Keratinocyte (primary cell): ENCODE measurements at regions not wholly inside any gene's neighbourhood (a gene's known extent, or its start where the extent isn't known, plus 50 kb on each side); places are given as distances from the start of the nearest gene placed in this dataset.

Experiments used
- CTCF ChIP-seq, 3 experiments: IDR thresholded peaks in 1 of 3; conservative IDR thresholded peaks in 1 of 3; optimal IDR thresholded peaks in 1 of 3; 2 replicates in 2 of 3; 3 replicates in 1 of 3; pipeline versions ENCODE3 to v1.5.1; 2011; ENCODE audit warnings: low read length in 3 of 3, mild to moderate bottlenecking in 3 of 3, moderate library complexity in 2 of 3, control low read depth in 1 of 3, inconsistent platforms in 1 of 3; ENCODE audit not compliant: insufficient read depth in 2 of 3; ENCODE audit errors: extremely low read depth in 1 of 3
- EZH2 ChIP-seq: IDR thresholded peaks from one replicate; pipeline ENCODE4 v1.6.1; 2012; ENCODE audit warnings: inconsistent platforms, mild to moderate bottlenecking, low read length, moderate library complexity

DNA sequence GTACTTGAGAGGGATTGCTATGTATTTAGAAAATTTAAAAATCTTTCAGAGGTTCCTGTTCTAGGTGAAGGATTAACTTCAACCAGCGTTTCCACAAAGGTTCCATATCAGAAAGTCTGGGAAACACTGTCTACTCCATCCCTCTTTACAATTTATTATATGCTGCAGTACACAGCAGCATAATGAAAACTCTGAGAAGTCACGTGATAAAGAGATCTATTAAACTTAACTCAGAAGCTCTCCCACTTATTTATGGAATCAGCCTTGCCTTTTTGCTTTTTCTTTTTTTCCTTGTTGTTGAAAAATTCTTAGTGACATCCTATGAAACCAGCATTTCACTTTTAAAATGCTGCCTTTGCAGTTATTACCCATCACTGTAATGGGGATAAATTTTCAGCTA lies 186.2 kb downstream of the ACER2 start:
- no peak for TF ChIP-seq CTCF (optimal IDR thresholded peaks at IDR 0.05 in 1 of 3, IDR thresholded peaks at IDR 0.05 in 1 of 3, conservative IDR thresholded peaks at IDR 0.05 in 1 of 3; ENCODE audit: extremely low read depth in 1 of 3, insufficient read depth in 2 of 3, low read length in 3 of 3)
- no peak for TF ChIP-seq EZH2
